ENCODE measurements at regions not wholly inside any gene's neighbourhood (a gene's known extent, or its start where the extent isn't known, plus 50 kb on each side); places are given as distances from the start of the nearest gene placed in this dataset.

GRCh38 chr7:159195946-159196345 lies 51.3 kb upstream of the VIPR2 start:
- no peak for FAIRE-seq
- no peak for TF ChIP-seq CTCF (IDR thresholded peaks at IDR 0.05; ENCODE audit: insufficient read depth, low read length, severe bottlenecking)
- H3K36me3 ChIP-seq (ENCODE audit: control insufficient read depth, insufficient read depth, low read length), result no peaks in the 10 kb centered on the region
- no peak overlapping the region for H3K4me3 ChIP-seq (ENCODE audit: low read depth, low read length)
- H3K27me3 ChIP-seq (ENCODE audit: control insufficient read depth, insufficient read depth, low read length), result no peaks in the 10 kb centered on the region
- no peak for DNase-seq (ENCODE audit: low read depth)
